ENCODE measurements at regions not wholly inside any gene's neighbourhood (a gene's known extent, or its start where the extent isn't known, plus 50 kb on each side); places are given as distances from the start of the nearest gene placed in this dataset.

GRCh38 chrX:56385336-56385735 is 153.2 kb downstream of the KLF8 start:
- TF ChIP-seq EZH2phosphoT487 (IDR thresholded peaks at IDR 0.05; ENCODE audit: borderline replicate concordance, low read depth, low read length) (no peak), CTCF (conservative IDR thresholded peaks at IDR 0.05; ENCODE audit: low read length) (no peak)
